SK-N-SH treated with all-trans-retinoic acid at 6 μM for 48 hours (cell line): ENCODE measurements at regions not wholly inside any gene's neighbourhood (a gene's known extent, or its start where the extent isn't known, plus 50 kb on each side); places are given as distances from the start of the nearest gene placed in this dataset.

Source experiments
- ARNTL ChIP-seq: fragments of 450-650 bp; formaldehyde crosslinking; IDR thresholded peaks from 2 replicates; pipeline ENCODE4 v1.5.0; 2020; ENCODE audit warnings: low read depth, mild to moderate bottlenecking, moderate library complexity, borderline replicate concordance
- BACH2 ChIP-seq: fragments of 250-450 bp; sonication (Bioruptor Pico); IDR thresholded peaks from 2 replicates; pipeline ENCODE4 v1.9.0; 2021; ENCODE audit warnings: mild to moderate bottlenecking, borderline replicate concordance
- CSDC2 ChIP-seq: fragments of 250-450 bp; sonication (Bioruptor Pico); IDR thresholded peaks from 2 replicates; pipeline ENCODE4 v1.5.0; 2020; ENCODE audit warnings: mild to moderate bottlenecking, moderate library complexity
- GLIS3 ChIP-seq: fragments of 250-450 bp; sonication (Bioruptor Pico); IDR thresholded peaks from 2 replicates; pipeline ENCODE4 v1.5.0; 2020; ENCODE audit warnings: mild to moderate bottlenecking, moderate library complexity
- RARB ChIP-seq: fragments of 250-450 bp; sonication (Bioruptor Pico); IDR thresholded peaks from 2 replicates; pipeline ENCODE4 v1.8.0; 2021; ENCODE audit warnings: mild to moderate bottlenecking, moderate library complexity
- TOX ChIP-seq: fragments of 250-450 bp; sonication (Bioruptor Pico); IDR thresholded peaks from 2 replicates; pipeline ENCODE4 v1.8.0; 2021; ENCODE audit warnings: mild to moderate bottlenecking, moderate library complexity, borderline replicate concordance
- ZFP30 ChIP-seq: fragments of 450-650 bp; formaldehyde crosslinking; IDR thresholded peaks from 2 replicates; pipeline ENCODE4 v1.5.0; 2022; ENCODE audit warnings: mild to moderate bottlenecking, moderate library complexity
- TF ChIP-seq, protein P1 (sequence below): fragments of 250-450 bp; sonication (Bioruptor Pico); IDR thresholded peaks from 2 replicates; pipeline ENCODE4 v1.8.0; 2020; ENCODE audit warnings: mild to moderate bottlenecking, moderate library complexity, borderline replicate concordance
- TF ChIP-seq, protein P2 (sequence below): fragments of 250-450 bp; sonication (Bioruptor Pico); IDR thresholded peaks from 2 replicates; pipeline ENCODE4 v1.5.1; 2020; ENCODE audit warnings: low read depth, mild to moderate bottlenecking, moderate library complexity

DNA sequence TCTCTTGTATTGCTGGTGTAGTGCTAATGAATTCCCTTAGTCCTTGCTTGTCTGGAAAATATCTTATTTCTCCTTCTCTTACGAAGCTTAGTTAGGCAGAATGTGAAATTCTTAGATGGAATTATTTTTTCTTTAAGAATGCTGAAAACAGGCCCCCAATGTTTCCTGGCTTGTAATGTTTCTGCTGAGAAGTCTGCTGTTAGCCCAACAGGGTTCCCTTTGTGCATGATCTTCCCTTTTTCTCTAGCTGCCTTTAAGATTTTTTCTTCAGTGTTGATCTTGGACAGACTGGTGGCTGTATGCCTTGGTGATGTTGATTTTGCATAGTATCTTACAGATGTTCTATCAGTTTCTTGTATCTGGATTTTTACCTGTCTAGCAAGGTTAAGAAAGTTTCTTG is 191.3 kb upstream of the DMRTA1 start:
- TF ChIP-seq TOX (no peak), ZFP30 (CRISPR knock-in tag) (no peak), ARNTL (CRISPR knock-in tag) (no peak), CSDC2 (CRISPR knock-in tag) (no peak), RARB (CRISPR knock-in tag) (no peak), GLIS3 (CRISPR knock-in tag) (no peak), BACH2 (CRISPR knock-in tag) (no peak)
- TF ChIP-seq, protein P1, sequence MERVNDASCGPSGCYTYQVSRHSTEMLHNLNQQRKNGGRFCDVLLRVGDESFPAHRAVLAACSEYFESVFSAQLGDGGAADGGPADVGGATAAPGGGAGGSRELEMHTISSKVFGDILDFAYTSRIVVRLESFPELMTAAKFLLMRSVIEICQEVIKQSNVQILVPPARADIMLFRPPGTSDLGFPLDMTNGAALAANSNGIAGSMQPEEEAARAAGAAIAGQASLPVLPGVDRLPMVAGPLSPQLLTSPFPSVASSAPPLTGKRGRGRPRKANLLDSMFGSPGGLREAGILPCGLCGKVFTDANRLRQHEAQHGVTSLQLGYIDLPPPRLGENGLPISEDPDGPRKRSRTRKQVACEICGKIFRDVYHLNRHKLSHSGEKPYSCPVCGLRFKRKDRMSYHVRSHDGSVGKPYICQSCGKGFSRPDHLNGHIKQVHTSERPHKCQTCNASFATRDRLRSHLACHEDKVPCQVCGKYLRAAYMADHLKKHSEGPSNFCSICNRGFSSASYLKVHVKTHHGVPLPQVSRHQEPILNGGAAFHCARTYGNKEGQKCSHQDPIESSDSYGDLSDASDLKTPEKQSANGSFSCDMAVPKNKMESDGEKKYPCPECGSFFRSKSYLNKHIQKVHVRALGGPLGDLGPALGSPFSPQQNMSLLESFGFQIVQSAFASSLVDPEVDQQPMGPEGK: no peak
- TF ChIP-seq, protein P2, sequence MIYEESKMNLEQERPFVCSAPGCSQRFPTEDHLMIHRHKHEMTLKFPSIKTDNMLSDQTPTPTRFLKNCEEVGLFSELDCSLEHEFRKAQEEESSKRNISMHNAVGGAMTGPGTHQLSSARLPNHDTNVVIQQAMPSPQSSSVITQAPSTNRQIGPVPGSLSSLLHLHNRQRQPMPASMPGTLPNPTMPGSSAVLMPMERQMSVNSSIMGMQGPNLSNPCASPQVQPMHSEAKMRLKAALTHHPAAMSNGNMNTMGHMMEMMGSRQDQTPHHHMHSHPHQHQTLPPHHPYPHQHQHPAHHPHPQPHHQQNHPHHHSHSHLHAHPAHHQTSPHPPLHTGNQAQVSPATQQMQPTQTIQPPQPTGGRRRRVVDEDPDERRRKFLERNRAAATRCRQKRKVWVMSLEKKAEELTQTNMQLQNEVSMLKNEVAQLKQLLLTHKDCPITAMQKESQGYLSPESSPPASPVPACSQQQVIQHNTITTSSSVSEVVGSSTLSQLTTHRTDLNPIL (CRISPR knock-in tag): no peak
